GM12878 (cell line): ENCODE measurements at regions not wholly inside any gene's neighbourhood (a gene's known extent, or its start where the extent isn't known, plus 50 kb on each side); places are given as distances from the start of the nearest gene placed in this dataset.

Experiments
- ATAC-seq: fragments of 200-7000 bp; cut with Tn5 transposase; 3 replicates; pipeline ENCODE4 v1.9.1; 2020; ENCODE audit warnings: mild to moderate bottlenecking, moderate library complexity
- BruUV-seq: library from RNA; stranded (reverse); fragments of 400-500 nt; replicated peaks from 2 replicates; lab custom pipeline; 2021; lab: Mats Ljungman, UMichigan
- CTCF ChIA-PET: fragments of 300-600 bp; sonication (Branson Sonifier 250); formaldehyde crosslinking; extraction: SDS; loops from one replicate; lab custom pipeline; 2021; ENCODE audit warnings: inconsistent platforms; lab: Yijun Ruan, JAX
- POLR2A ChIA-PET: fragments of 350-600 bp; formaldehyde crosslinking; extraction: SDS; loops from one replicate; lab custom pipeline; 2021; ENCODE audit warnings: inconsistent platforms; lab: Charles Lee
- RAD21 ChIA-PET: fragments of 300-600 bp; sonication (Branson Sonifier 250); formaldehyde crosslinking; loops from one replicate; lab custom pipeline; 2023; ENCODE audit warnings: antibody characterized with exemption; ENCODE audit not compliant: unreplicated experiment; lab: Charles Lee
- SMC1A ChIA-PET: fragments of 300-600 bp; sonication (Branson Sonifier 250); formaldehyde crosslinking; loops from one replicate; lab custom pipeline; 2023; ENCODE audit not compliant: unreplicated experiment, uncharacterized antibody; lab: Charles Lee
- DNase-seq: peaks from one replicate; pipeline ENCODE4 v3.0.0-alpha.2; 2011; ENCODE audit warnings: low read depth, low spot score
- FAIRE-seq: peaks from 3 replicates; lab custom pipeline; 2011; peaks lifted over from hg19 to GRCh38; lab: Jason Lieb, UNC
- H2AFZ ChIP-seq: 2 replicates; pipeline ENCODE4 v1.6.0; 2011; ENCODE audit warnings: low read depth, low read length, control low read depth; ENCODE audit not compliant: control insufficient read depth
- H3K27ac ChIP-seq: 2 replicates; pipeline ENCODE4 v1.5.1; 2011; ENCODE audit warnings: control low read depth; ENCODE audit not compliant: control insufficient read depth, insufficient read depth
- H3K27me3 ChIP-seq, 2 experiments: replicated peaks in 1 of 2; 2 replicates each; pipeline versions ENCODE4 v1.6.0 to v1.6.1; 2011; ENCODE audit warnings: low read length in 1 of 2; ENCODE audit not compliant: control insufficient read depth in 2 of 2, insufficient read depth in 2 of 2
- H3K36me3 ChIP-seq, 2 experiments: 2 replicates each; pipeline ENCODE4 v1.5.1; 2011; ENCODE audit warnings: low read length in 1 of 2; ENCODE audit not compliant: control insufficient read depth in 2 of 2, insufficient read depth in 2 of 2
- H3K4me1 ChIP-seq: 2 replicates; pipeline ENCODE4 v1.6.1; 2011; ENCODE audit warnings: mild to moderate bottlenecking, low read length, moderate library complexity, mixed read lengths; ENCODE audit not compliant: control insufficient read depth, insufficient read depth
- H3K4me2 ChIP-seq: 2 replicates; pipeline ENCODE4 v1.6.0; 2011; ENCODE audit warnings: control low read depth; ENCODE audit not compliant: control insufficient read depth, insufficient read depth
- H3K4me3 ChIP-seq: fragments of 200-600 bp; sonication (generic); 2 replicates; pipeline ENCODE4 v1.5.1; 2016
- H3K79me2 ChIP-seq: 2 replicates; pipeline ENCODE4 v1.6.0; 2011; ENCODE audit warnings: low read length; ENCODE audit not compliant: control insufficient read depth, insufficient read depth
- H3K9ac ChIP-seq: 2 replicates; pipeline ENCODE4 v1.8.0; 2011; ENCODE audit warnings: low read length, control low read depth, mixed read lengths; ENCODE audit not compliant: control insufficient read depth, insufficient read depth
- H3K9me3 ChIP-seq: replicated peaks from 3 replicates; pipeline ENCODE4 v1.5.1; 2011; ENCODE audit warnings: mild to moderate bottlenecking, low read length; ENCODE audit not compliant: control insufficient read depth, insufficient read depth
- H4K20me1 ChIP-seq: 2 replicates; pipeline ENCODE4 v1.6.0; 2011; ENCODE audit not compliant: control insufficient read depth, insufficient read depth
- ASH2L ChIP-seq: fragments of 300-600, 200-600 bp; sonication (generic); IDR thresholded peaks from 2 replicates; pipeline ENCODE4 v1.6.1; 2017; ENCODE audit warnings: low read depth, mild to moderate bottlenecking, borderline replicate concordance
- CBX3 ChIP-seq: fragments of 200-600 bp; sonication (generic); IDR thresholded peaks from 2 replicates; pipeline ENCODE4 v1.6.1; 2016; ENCODE audit warnings: low read depth, borderline replicate concordance
- CHD1 ChIP-seq: IDR thresholded peaks from 2 replicates; pipeline ENCODE4 v1.6.1; 2012; ENCODE audit warnings: low read depth, low read length, improper control_type of control experiment
- CREM ChIP-seq: IDR thresholded peaks from 2 replicates; pipeline ENCODE4 v1.6.1; 2014; ENCODE audit warnings: antibody characterized with exemption, low read depth
- DPF2 ChIP-seq: fragments of 450-650 bp; IDR thresholded peaks from 2 replicates; pipeline ENCODE4 v1.6.1; 2017; ENCODE audit warnings: mild to moderate bottlenecking
- ESRRA ChIP-seq: IDR thresholded peaks from 2 replicates; pipeline ENCODE4 v1.6.1; 2012; ENCODE audit warnings: mild to moderate bottlenecking, low read length, improper control_type of control experiment
- FOS ChIP-seq: IDR thresholded peaks from 3 replicates; pipeline ENCODE4 v1.6.1; 2011; ENCODE audit warnings: borderline replicate concordance; ENCODE audit not compliant: insufficient read length; ENCODE audit errors: extremely low read depth
- MTA2 ChIP-seq: fragments of 450-650 bp; IDR thresholded peaks from 2 replicates; pipeline ENCODE4 v1.6.1; 2016; ENCODE audit warnings: low read depth, mild to moderate bottlenecking, moderate library complexity
- NBN ChIP-seq: fragments of 450-650 bp; IDR thresholded peaks from 2 replicates; pipeline ENCODE4 v1.6.1; 2016
- NFIC ChIP-seq: IDR thresholded peaks from 2 replicates; pipeline ENCODE4 v1.6.1; 2012; ENCODE audit warnings: low read depth, mild to moderate bottlenecking, inconsistent platforms, low read length, moderate library complexity
- RAD21 ChIP-seq: IDR thresholded peaks from 2 replicates; pipeline ENCODE4 v1.6.1; 2011; ENCODE audit warnings: mild to moderate bottlenecking, low read depth, low read length, moderate library complexity; ENCODE audit not compliant: insufficient read depth
- RELA ChIP-seq: fragments of 450-650 bp; IDR thresholded peaks from 2 replicates; pipeline ENCODE4 v1.8.0; 2014; ENCODE audit warnings: borderline replicate concordance; ENCODE audit not compliant: partially characterized antibody
- SMARCA5 ChIP-seq: fragments of 450-650 bp; IDR thresholded peaks from 2 replicates; pipeline ENCODE4 v1.6.1; 2017; ENCODE audit warnings: mild to moderate bottlenecking
- SMC3 ChIP-seq: IDR thresholded peaks from 2 replicates; pipeline ENCODE4 v1.6.1; 2011; ENCODE audit warnings: low read length, improper control_type of control experiment, borderline replicate concordance
- SP1 ChIP-seq: IDR thresholded peaks from one replicate; pipeline ENCODE4 v1.6.1; 2011; ENCODE audit warnings: low read depth, low read length
- SRF ChIP-seq, 2 experiments: IDR thresholded peaks; 2 replicates each; pipeline ENCODE4 v1.6.1; 2011; ENCODE audit warnings: low read depth in 2 of 2, low read length in 2 of 2, mild to moderate bottlenecking in 1 of 2, moderate library complexity in 1 of 2
- TCF12 ChIP-seq: IDR thresholded peaks from 2 replicates; pipeline ENCODE4 v1.6.1; 2011; ENCODE audit warnings: low read depth, mild to moderate bottlenecking, low read length
- WGBS: methylation state at CpG from one replicate; pipeline ENCODE4 v1.1.6; 2016; ENCODE audit warnings: low lambda C conversion rate; ENCODE audit not compliant: insufficient replicate concordance, insufficient coverage; ENCODE audit errors: missing lambda C conversion rate; 5-methylcytosine and 5-hydroxymethylcytosine counted together
- in situ Hi-C: fragments of 300-500 bp; cut with MboI; formaldehyde crosslinking; loops from 9 replicates; pipeline ENCODE4 v1.14.3; 2018; ENCODE audit warnings: mixed read lengths
- intact Hi-C: fragments of 100-400 bp; cut with micrococcal nuclease; formaldehyde crosslinking; loops from one replicate; pipeline ENCODE4 v1.14.2; 2022; ENCODE audit not compliant: unreplicated experiment
- TF ChIP-seq, protein P1 (sequence below): fragments of 450-650 bp; IDR thresholded peaks from 2 replicates; pipeline ENCODE4 v1.6.1; 2018; ENCODE audit warnings: borderline replicate concordance, mild to moderate bottlenecking; ENCODE audit not compliant: partially characterized antibody
- TF ChIP-seq, protein P2 (sequence below): fragments of 450-650 bp; IDR thresholded peaks from 2 replicates; pipeline ENCODE4 v1.6.1; 2017; ENCODE audit warnings: antibody characterized with exemption, mild to moderate bottlenecking, moderate library complexity
- TF ChIP-seq, protein P3 (sequence below), 3 experiments: IDR thresholded peaks in 2 of 3; conservative IDR thresholded peaks in 1 of 3; 2 replicates each; pipeline ENCODE4 v1.5.1; 2011; ENCODE audit warnings: low read depth in 3 of 3, low read length in 3 of 3, mild to moderate bottlenecking in 3 of 3, control low read depth in 2 of 3, moderate library complexity in 2 of 3, inconsistent platforms in 1 of 3, mixed read lengths in 1 of 3; ENCODE audit not compliant: control insufficient read depth in 2 of 3, insufficient read depth in 1 of 3; ENCODE audit errors: extremely low read depth in 1 of 3

DNA sequence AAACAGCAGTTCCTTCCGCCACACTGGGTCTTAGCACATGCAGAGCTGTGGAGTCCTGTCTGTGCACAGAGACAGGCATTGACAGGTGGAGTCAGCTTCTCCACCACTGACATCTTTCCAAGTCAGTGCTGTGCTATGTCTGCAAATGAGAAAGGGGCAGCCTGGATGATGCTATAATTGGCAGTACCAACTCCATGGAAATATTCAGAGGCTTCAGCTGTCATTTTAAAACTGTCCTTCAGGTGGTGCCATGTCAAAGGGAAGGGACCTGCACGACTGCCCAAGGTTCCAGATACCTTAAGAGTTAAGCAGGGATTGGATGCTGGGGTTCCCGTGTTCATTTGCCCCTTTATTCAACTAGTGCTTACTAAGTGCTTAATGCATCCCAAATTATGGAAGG, 258.0 kb upstream of the PRKCQ start:
- TF ChIP-seq DPF2 (no peak), ASH2L (no peak), TCF12 (no peak), CBX3 (no peak), CHD1 (no peak), ESRRA (no peak), SRF (IDR thresholded peaks at IDR 0.05; ENCODE audit: low read depth in 2 of 2, low read length in 2 of 2) (no peak), CREM (no peak), SMC3 (peak; percentile 23; the same call in 1 of the 2 replicates), MTA2 (no peak), FOS (no peak), SMARCA5 (no peak), SP1 (no peak), RELA (no peak), NFIC (no peak), RAD21 (peak; percentile 55), NBN (no peak)
- TF ChIP-seq, protein P1, sequence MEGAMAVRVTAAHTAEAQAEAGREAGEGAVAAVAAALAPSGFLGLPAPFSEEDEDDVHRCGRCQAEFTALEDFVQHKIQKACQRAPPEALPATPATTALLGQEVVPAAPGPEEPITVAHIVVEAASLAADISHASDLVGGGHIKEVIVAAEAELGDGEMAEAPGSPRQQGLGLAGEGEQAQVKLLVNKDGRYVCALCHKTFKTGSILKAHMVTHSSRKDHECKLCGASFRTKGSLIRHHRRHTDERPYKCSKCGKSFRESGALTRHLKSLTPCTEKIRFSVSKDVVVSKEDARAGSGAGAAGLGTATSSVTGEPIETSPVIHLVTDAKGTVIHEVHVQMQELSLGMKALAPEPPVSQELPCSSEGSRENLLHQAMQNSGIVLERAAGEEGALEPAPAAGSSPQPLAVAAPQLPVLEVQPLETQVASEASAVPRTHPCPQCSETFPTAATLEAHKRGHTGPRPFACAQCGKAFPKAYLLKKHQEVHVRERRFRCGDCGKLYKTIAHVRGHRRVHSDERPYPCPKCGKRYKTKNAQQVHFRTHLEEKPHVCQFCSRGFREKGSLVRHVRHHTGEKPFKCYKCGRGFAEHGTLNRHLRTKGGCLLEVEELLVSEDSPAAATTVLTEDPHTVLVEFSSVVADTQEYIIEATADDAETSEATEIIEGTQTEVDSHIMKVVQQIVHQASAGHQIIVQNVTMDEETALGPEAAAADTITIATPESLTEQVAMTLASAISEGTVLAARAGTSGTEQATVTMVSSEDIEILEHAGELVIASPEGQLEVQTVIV: no peak
- TF ChIP-seq, protein P2, sequence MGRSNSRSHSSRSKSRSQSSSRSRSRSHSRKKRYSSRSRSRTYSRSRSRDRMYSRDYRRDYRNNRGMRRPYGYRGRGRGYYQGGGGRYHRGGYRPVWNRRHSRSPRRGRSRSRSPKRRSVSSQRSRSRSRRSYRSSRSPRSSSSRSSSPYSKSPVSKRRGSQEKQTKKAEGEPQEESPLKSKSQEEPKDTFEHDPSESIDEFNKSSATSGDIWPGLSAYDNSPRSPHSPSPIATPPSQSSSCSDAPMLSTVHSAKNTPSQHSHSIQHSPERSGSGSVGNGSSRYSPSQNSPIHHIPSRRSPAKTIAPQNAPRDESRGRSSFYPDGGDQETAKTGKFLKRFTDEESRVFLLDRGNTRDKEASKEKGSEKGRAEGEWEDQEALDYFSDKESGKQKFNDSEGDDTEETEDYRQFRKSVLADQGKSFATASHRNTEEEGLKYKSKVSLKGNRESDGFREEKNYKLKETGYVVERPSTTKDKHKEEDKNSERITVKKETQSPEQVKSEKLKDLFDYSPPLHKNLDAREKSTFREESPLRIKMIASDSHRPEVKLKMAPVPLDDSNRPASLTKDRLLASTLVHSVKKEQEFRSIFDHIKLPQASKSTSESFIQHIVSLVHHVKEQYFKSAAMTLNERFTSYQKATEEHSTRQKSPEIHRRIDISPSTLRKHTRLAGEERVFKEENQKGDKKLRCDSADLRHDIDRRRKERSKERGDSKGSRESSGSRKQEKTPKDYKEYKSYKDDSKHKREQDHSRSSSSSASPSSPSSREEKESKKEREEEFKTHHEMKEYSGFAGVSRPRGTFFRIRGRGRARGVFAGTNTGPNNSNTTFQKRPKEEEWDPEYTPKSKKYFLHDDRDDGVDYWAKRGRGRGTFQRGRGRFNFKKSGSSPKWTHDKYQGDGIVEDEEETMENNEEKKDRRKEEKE: no peak
- TF ChIP-seq, protein P3, sequence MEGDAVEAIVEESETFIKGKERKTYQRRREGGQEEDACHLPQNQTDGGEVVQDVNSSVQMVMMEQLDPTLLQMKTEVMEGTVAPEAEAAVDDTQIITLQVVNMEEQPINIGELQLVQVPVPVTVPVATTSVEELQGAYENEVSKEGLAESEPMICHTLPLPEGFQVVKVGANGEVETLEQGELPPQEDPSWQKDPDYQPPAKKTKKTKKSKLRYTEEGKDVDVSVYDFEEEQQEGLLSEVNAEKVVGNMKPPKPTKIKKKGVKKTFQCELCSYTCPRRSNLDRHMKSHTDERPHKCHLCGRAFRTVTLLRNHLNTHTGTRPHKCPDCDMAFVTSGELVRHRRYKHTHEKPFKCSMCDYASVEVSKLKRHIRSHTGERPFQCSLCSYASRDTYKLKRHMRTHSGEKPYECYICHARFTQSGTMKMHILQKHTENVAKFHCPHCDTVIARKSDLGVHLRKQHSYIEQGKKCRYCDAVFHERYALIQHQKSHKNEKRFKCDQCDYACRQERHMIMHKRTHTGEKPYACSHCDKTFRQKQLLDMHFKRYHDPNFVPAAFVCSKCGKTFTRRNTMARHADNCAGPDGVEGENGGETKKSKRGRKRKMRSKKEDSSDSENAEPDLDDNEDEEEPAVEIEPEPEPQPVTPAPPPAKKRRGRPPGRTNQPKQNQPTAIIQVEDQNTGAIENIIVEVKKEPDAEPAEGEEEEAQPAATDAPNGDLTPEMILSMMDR (IDR thresholded peaks at IDR 0.05 in 2 of 3, conservative IDR thresholded peaks at IDR 0.05 in 1 of 3; ENCODE audit: control insufficient read depth in 2 of 3, extremely low read depth in 1 of 3, insufficient read depth in 1 of 3, low read depth in 3 of 3, low read length in 3 of 3): peak; percentile 28 to 35 (median 32); a peak in 4 of 6 replicates
- ATAC-seq: peak; percentile 49; the same call in 2 of the 3 replicates
- SMC1A ChIA-PET: interaction anchor here (1.2 kb wide), 1 partner anchor 80 kb away, joined by 4 read pairs; no protein-coding TSS in a partner anchor
- H3K79me2 ChIP-seq: no peaks in the 10 kb centered on the region
- H4K20me1 ChIP-seq: no peaks in the 10 kb centered on the region
- no peak for DNase-seq
- no peak for FAIRE-seq
- H3K4me1 ChIP-seq: no peaks in the 10 kb centered on the region
- BruUV-seq: no TSS peak
- no peak overlapping the region for H2AFZ ChIP-seq
- intact Hi-C loops: no loop called here
- no peak overlapping the region for H3K27ac ChIP-seq
- 36% methylated on average over 3 of the region's 3 CpGs for WGBS
- H3K36me3 ChIP-seq: no peaks in the 10 kb centered on the region
- in situ Hi-C loops: loop anchor here (25.0 kb wide), 1 partner anchor 101 kb away; no protein-coding TSS in a partner anchor
- POLR2A ChIA-PET: no interaction called here
- peaks cover 0 to 2% of the 10 kb centered on the region in 2 experiments; a peak in 1 of 4 replicates for H3K27me3 ChIP-seq
- CTCF ChIA-PET: no interaction called here
- no peaks in the 10 kb centered on the region for H3K9me3 ChIP-seq
- no peak overlapping the region for H3K4me2 ChIP-seq
- RAD21 ChIA-PET: interaction anchor here (1.0 kb wide), 1 partner anchor 82 kb away, joined by 3 read pairs; no protein-coding TSS in a partner anchor
- H3K4me3 ChIP-seq: no peak overlapping the region
- H3K9ac ChIP-seq: no peak overlapping the region
